ENCODE measurements at regions not wholly inside any gene's neighbourhood (a gene's known extent, or its start where the extent isn't known, plus 50 kb on each side); places are given as distances from the start of the nearest gene placed in this dataset.

DNA sequence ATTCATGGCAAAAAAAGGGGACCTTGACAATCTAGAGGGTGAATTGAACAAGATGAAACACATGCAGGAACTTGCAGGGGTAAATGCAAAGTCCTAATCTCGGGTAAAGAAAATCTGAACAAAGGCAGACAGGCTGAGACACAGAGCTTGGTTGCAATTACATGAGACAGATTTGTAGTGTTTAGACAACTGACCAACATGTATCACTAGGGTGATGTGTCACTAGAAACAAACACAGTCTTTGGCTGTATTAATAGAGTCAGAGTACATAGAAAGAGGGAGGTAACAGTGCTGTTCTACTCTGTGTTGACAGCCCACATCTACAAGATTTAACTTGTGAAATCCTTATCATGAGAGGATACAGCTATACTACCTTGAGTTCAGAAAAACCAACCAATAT, 78.1 kb upstream of the GRIK3 start:
- no peak overlapping the region for H3K4me3 ChIP-seq (ENCODE audit: low read length)
- TF ChIP-seq, protein P1, sequence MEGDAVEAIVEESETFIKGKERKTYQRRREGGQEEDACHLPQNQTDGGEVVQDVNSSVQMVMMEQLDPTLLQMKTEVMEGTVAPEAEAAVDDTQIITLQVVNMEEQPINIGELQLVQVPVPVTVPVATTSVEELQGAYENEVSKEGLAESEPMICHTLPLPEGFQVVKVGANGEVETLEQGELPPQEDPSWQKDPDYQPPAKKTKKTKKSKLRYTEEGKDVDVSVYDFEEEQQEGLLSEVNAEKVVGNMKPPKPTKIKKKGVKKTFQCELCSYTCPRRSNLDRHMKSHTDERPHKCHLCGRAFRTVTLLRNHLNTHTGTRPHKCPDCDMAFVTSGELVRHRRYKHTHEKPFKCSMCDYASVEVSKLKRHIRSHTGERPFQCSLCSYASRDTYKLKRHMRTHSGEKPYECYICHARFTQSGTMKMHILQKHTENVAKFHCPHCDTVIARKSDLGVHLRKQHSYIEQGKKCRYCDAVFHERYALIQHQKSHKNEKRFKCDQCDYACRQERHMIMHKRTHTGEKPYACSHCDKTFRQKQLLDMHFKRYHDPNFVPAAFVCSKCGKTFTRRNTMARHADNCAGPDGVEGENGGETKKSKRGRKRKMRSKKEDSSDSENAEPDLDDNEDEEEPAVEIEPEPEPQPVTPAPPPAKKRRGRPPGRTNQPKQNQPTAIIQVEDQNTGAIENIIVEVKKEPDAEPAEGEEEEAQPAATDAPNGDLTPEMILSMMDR (conservative IDR thresholded peaks at IDR 0.05; ENCODE audit: low read depth, low read length), result no peak
- no peak for DNase-seq (ENCODE audit: low read depth)

DNA sequence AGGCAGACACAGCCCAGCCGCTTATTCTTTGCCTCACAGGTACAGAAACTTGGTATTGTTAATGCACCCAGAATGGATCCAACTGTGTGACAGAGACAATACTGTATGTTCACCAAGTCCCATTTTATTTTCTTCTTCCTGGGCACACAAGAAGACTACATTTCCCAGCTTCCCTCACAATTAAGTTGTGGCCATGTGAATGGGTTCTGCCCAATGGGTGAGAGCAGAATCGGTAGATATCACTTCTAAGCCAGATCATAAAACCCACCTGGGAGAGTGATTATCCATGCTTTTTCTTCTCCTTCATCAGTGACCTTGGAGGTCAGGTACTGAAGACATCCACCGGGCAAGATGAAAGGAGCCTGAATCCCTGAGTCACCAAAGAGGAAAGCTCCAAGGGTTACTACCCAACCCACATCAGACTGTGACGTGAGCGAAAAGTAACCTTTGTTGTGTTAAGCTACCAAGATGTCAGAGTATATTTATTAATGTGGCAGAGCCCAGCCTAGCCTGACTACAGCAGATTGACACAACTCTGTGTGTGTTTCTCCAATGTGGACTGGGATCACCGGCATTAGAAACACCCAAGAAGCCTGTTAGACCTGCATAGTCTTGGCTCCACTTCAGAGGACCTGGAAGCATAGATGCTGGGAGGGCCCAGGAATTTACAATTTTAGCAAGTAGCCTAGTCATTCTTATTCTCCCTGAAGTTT, 79.1 kb upstream of the GRIK3 start:
- DNase-seq (ENCODE audit: low read depth), result no peak
- no peak overlapping the region for H3K4me3 ChIP-seq (ENCODE audit: low read length)
- TF ChIP-seq, protein P1 (conservative IDR thresholded peaks at IDR 0.05; ENCODE audit: low read depth, low read length), result no peak

DNA sequence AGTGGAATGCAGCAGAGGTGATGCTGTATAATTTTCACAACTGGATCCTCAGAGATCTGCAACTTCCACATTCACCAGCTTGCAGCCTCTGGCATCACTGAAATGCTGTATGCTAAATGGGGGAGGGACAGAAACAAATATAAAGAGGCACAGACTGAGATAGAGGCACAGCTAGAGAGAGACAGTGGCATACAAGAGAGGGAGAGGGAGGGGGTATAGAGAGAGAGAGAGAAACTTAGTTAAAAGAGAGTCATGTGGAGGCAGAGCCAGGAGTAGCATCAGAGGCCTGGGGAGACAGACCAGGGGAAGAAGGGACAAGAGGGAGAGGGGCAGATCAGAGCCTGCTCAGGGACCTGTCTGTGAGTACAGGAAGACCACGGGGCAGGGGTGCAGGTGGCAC, 84.5 kb upstream of the GRIK3 start:
- no peak overlapping the region for H3K4me3 ChIP-seq (ENCODE audit: low read length)
- no peak for DNase-seq (ENCODE audit: low read depth)
- TF ChIP-seq, protein P1 (conservative IDR thresholded peaks at IDR 0.05; ENCODE audit: low read depth, low read length), result no peak

DNA sequence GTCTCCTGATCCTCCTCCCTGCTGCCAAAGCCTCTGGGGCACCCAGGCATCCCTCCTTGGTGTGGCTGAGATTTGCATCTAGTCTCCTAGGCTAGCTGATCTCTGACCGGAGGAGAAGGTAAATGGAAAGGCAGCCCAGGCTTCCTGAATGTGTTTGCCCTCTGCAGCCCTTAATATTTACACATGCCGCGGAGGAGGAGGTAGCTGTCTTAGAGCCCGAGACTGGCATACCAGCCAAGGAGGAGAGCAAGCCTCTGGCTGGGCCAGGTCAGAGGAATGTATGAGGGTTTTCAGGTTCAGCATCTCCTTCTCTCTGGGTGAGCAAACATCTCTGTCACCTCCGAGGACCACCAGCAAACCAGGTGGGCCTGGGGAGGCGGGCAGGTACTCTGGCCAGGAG, 86.0 kb upstream of the GRIK3 start:
- H3K4me3 ChIP-seq (ENCODE audit: low read length), result no peak overlapping the region
- no peak for DNase-seq (ENCODE audit: low read depth)
- TF ChIP-seq, protein P1 (conservative IDR thresholded peaks at IDR 0.05; ENCODE audit: low read depth, low read length), result no peak

DNA sequence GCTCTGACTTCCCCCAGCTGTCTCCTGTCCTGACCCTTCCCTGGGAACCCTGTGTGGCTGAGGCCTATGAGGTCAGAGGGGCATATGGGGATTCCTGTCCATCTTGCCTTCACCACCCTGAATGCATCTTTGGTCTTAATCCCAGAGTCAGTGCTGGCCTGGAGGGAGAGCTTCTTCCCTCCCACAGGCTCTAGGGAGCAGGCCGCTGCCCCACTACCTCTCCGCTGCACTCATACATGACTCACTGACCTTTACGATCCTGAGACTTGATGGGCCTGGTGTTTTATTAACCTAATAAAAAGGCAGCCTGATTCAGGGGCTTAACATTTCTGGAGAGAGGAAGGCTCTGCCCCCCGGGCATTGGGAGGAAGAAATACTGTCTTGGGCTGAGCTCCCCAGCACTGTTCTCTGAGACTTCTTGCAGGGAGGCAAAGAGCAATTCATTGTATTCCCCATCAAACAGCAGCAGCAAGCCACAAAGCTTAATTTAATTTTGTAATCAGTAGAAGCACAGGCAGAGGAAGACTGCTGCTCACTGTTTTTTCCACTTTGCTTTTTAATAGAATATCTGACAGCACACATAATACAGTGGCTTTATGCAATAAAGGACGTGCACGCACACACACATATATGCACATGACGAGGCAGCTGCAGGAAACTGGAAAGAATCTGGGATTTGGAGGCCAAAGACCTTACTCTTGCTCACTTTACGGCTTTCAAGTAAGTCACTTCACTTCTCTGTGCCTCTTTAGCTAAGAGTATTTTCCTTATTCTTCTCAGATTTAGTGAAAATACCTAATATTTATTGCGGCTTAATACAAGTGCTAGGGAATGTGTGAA, 89.2 kb upstream of the GRIK3 start:
- no peak overlapping the region for H3K4me3 ChIP-seq (ENCODE audit: low read length)
- TF ChIP-seq, protein P1 (conservative IDR thresholded peaks at IDR 0.05; ENCODE audit: low read depth, low read length), result no peak
- no peak for DNase-seq (ENCODE audit: low read depth)

DNA sequence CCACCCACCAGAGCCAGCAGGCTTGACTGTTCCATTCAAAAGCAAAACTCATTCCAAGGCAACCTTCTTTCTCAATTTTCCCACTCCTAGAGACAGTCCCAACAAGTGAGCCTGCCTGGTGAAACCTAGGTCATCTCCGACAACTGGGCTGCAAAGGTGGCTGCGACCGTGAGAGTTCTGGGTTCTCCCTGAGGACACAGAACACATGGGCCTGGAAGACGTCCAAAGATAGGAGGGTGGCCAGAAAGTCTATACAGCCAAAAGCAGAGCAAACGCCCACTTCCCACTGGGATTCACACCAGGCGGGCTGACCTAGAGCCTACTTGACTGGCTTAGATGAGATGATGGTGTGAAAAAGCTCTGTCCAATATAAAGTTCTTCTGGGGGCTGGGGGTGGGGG, 90.2 kb upstream of the GRIK3 start:
- no peak for DNase-seq (ENCODE audit: low read depth)
- no peak overlapping the region for H3K4me3 ChIP-seq (ENCODE audit: low read length)
- TF ChIP-seq, protein P1 (conservative IDR thresholded peaks at IDR 0.05; ENCODE audit: low read depth, low read length), result no peak

DNA sequence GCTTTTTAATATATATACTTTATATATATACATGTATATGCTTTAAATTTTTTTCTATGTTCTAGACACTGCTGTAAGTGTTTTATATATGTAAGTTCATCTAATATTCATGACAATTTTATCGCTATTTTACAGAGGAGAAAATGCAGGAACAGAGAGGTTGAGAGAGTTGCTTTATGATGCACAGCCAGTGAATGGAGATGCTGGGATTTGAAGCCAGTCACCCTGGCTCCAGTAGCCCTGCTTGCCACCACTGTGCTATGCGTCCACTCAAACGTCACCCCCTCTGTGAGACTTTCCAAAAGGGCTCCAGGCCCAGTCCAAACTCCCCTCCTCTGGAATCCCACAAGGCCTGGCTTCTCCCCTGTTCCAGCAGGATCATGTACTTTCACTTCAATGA, 91.0 kb upstream of the GRIK3 start:
- TF ChIP-seq, protein P1 (conservative IDR thresholded peaks at IDR 0.05; ENCODE audit: low read depth, low read length), result no peak
- no peak for DNase-seq (ENCODE audit: low read depth)
- H3K4me3 ChIP-seq (ENCODE audit: low read length), result no peak overlapping the region

Data from retinal pigment epithelial cell (primary cell).